ENCODE measurements at regions not wholly inside any gene's neighbourhood (a gene's known extent, or its start where the extent isn't known, plus 50 kb on each side); places are given as distances from the start of the nearest gene placed in this dataset.

GRCh38 chr20:40255365-40255764, 433.7 kb downstream of the MAFB start:
- TF ChIP-seq CTCF (IDR thresholded peaks at IDR 0.05) (peak in 1 of 5 experiments; percentile 20), POLR2A (IDR thresholded peaks at IDR 0.05) (no peak), EP300 (IDR thresholded peaks at IDR 0.05) (no peak)

Data from tibial nerve (tissue), 4 donors.